ENCODE measurements at regions not wholly inside any gene's neighbourhood (a gene's known extent, or its start where the extent isn't known, plus 50 kb on each side); places are given as distances from the start of the nearest gene placed in this dataset.

- H3K36me3 ChIP-seq (replicated peaks; ENCODE audit: low read depth, low read length): no peaks in the 10 kb centered on the region
- H3K4me2 ChIP-seq (ENCODE audit: low read length): no peak overlapping the region
- H3K27ac ChIP-seq (ENCODE audit: low read length): no peak overlapping the region
- no peak for TF ChIP-seq CTCF (IDR thresholded peaks at IDR 0.05; ENCODE audit: low read depth, low read length)
- TF ChIP-seq EZH2phosphoT487 (IDR thresholded peaks at IDR 0.05; ENCODE audit: low read depth): no peak
- no peaks in the 10 kb centered on the region for H3K79me2 ChIP-seq (ENCODE audit: low read length)
- H4K20me1 ChIP-seq (ENCODE audit: insufficient read depth, low read length): no peaks in the 10 kb centered on the region
- no peak overlapping the region for H3K9ac ChIP-seq (ENCODE audit: low read length)
- H3K4me3 ChIP-seq (ENCODE audit: low read length): no peak overlapping the region
- H2AFZ ChIP-seq (ENCODE audit: low read depth, low read length): no peak overlapping the region
- no peaks in the 10 kb centered on the region for H3K9me3 ChIP-seq (ENCODE audit: insufficient read depth, low read length)
- no peaks in the 10 kb centered on the region for H3K4me1 ChIP-seq (ENCODE audit: low read length)
- no peaks in the 10 kb centered on the region for H3K27me3 ChIP-seq (ENCODE audit: low read depth, low read length)
Measured at GRCh38 chr1:187790724-187791123, 962.0 kb downstream of the PLA2G4A start.

- no peak overlapping the region for H3K4me2 ChIP-seq (ENCODE audit: low read length)
- no peak overlapping the region for H2AFZ ChIP-seq (ENCODE audit: low read depth, low read length)
- H3K79me2 ChIP-seq (ENCODE audit: low read length): no peaks in the 10 kb centered on the region
- no peak overlapping the region for H3K9ac ChIP-seq (ENCODE audit: low read length)
- no peaks in the 10 kb centered on the region for H3K9me3 ChIP-seq (ENCODE audit: insufficient read depth, low read length)
- no peaks in the 10 kb centered on the region for H4K20me1 ChIP-seq (ENCODE audit: insufficient read depth, low read length)
- no peaks in the 10 kb centered on the region for H3K4me1 ChIP-seq (ENCODE audit: low read length)
- H3K4me3 ChIP-seq (ENCODE audit: low read length): no peak overlapping the region
- H3K27me3 ChIP-seq (ENCODE audit: low read depth, low read length): no peaks in the 10 kb centered on the region
- H3K36me3 ChIP-seq (replicated peaks; ENCODE audit: low read depth, low read length): no peaks in the 10 kb centered on the region
- TF ChIP-seq CTCF (IDR thresholded peaks at IDR 0.05; ENCODE audit: low read depth, low read length) (no peak), EZH2phosphoT487 (IDR thresholded peaks at IDR 0.05; ENCODE audit: low read depth) (no peak)
- H3K27ac ChIP-seq (ENCODE audit: low read length): no peak overlapping the region
Measured at GRCh38 chr1:187794561-187794960, 965.8 kb downstream of the PLA2G4A start.

- H3K9me3 ChIP-seq (ENCODE audit: insufficient read depth, low read length): no peaks in the 10 kb centered on the region
- no peaks in the 10 kb centered on the region for H3K36me3 ChIP-seq (replicated peaks; ENCODE audit: low read depth, low read length)
- H3K9ac ChIP-seq (ENCODE audit: low read length): no peak overlapping the region
- no peak overlapping the region for H2AFZ ChIP-seq (ENCODE audit: low read depth, low read length)
- H3K27me3 ChIP-seq (ENCODE audit: low read depth, low read length): no peaks in the 10 kb centered on the region
- no peaks in the 10 kb centered on the region for H3K4me1 ChIP-seq (ENCODE audit: low read length)
- H3K4me3 ChIP-seq (ENCODE audit: low read length): no peak overlapping the region
- H3K79me2 ChIP-seq (ENCODE audit: low read length): no peaks in the 10 kb centered on the region
- no peak overlapping the region for H3K4me2 ChIP-seq (ENCODE audit: low read length)
- no peak for TF ChIP-seq CTCF (IDR thresholded peaks at IDR 0.05; ENCODE audit: low read depth, low read length)
- no peak for TF ChIP-seq EZH2phosphoT487 (IDR thresholded peaks at IDR 0.05; ENCODE audit: low read depth)
- no peaks in the 10 kb centered on the region for H4K20me1 ChIP-seq (ENCODE audit: insufficient read depth, low read length)
- no peak overlapping the region for H3K27ac ChIP-seq (ENCODE audit: low read length)
Measured at GRCh38 chr1:187809549-187809948, 980.8 kb downstream of the PLA2G4A start.

- Histone ChIP-seq H3K4me3 (ENCODE audit: low read length) (no peak overlapping the region), H3K4me2 (ENCODE audit: low read length) (no peak overlapping the region), H3K36me3 (replicated peaks; ENCODE audit: low read depth, low read length) (no peaks in the 10 kb centered on the region), H3K79me2 (ENCODE audit: low read length) (no peaks in the 10 kb centered on the region), H3K27me3 (ENCODE audit: low read depth, low read length) (no peaks in the 10 kb centered on the region), H2AFZ (ENCODE audit: low read depth, low read length) (no peak overlapping the region), H3K9me3 (ENCODE audit: insufficient read depth, low read length) (no peaks in the 10 kb centered on the region), H3K27ac (ENCODE audit: low read length) (no peak overlapping the region), H4K20me1 (ENCODE audit: insufficient read depth, low read length) (no peaks in the 10 kb centered on the region), H3K9ac (ENCODE audit: low read length) (no peak overlapping the region), H3K4me1 (ENCODE audit: low read length) (no peaks in the 10 kb centered on the region)
- TF ChIP-seq EZH2phosphoT487 (IDR thresholded peaks at IDR 0.05; ENCODE audit: low read depth) (no peak), CTCF (IDR thresholded peaks at IDR 0.05; ENCODE audit: low read depth, low read length) (no peak)
Measured at GRCh38 chr1:187816646-187817045, 987.9 kb downstream of the PLA2G4A start.

Measured in OCI-LY3 (cell line).